Esophagus muscularis mucosa (tissue), 4 donors: ENCODE measurements at regions not wholly inside any gene's neighbourhood (a gene's known extent, or its start where the extent isn't known, plus 50 kb on each side); places are given as distances from the start of the nearest gene placed in this dataset.

Experiments used
- DNase-seq: peaks from one replicate; pipeline ENCODE4 v3.0.0-alpha.2; 2017; ENCODE audit errors: extremely low spot score
- H3K27ac ChIP-seq, 4 donors: fragments of 200-600 bp; sonication (generic); replicated peaks in 1 of 4; 1 replicate in 3 of 4; 2 replicates in 1 of 4; pipeline ENCODE4 v1.5.1; 2016 to 2019; ENCODE audit warnings: mild to moderate bottlenecking in 1 of 4
- H3K27me3 ChIP-seq, 4 donors: fragments of 200-600 bp; sonication (generic); one replicate each; pipeline versions ENCODE4 v1.5.1 to v1.6.0; 2016 to 2019
- H3K36me3 ChIP-seq, 4 donors: fragments of 200-600 bp; sonication (generic); one replicate each; pipeline ENCODE4 v1.5.1; 2016 to 2019
- H3K4me1 ChIP-seq, 4 donors: fragments of 200-600 bp; sonication (generic); one replicate each; pipeline ENCODE4 v1.5.1; 2016 to 2019
- H3K4me3 ChIP-seq, 4 donors: fragments of 200-600 bp; sonication (generic); 1 replicate in 2 of 4; 2 replicates in 2 of 4; pipeline ENCODE4 v1.5.1; 2016 to 2019; ENCODE audit warnings: mild to moderate bottlenecking in 4 of 4, moderate library complexity in 1 of 4
- H3K9me3 ChIP-seq, 4 donors: fragments of 200-600 bp; sonication (generic); 1 replicate in 3 of 4; 2 replicates in 1 of 4; pipeline ENCODE4 v1.5.1; 2016 to 2019
- CTCF ChIP-seq, 3 experiments: fragments of 200-600 bp in 2 of 3; fragments of 450-650 bp in 1 of 3; sonication (generic) in 2 of 3; IDR thresholded peaks; one replicate each; pipeline ENCODE4 v1.5.1; 2017 to 2019; ENCODE audit warnings: antibody characterized with exemption in 3 of 3, mild to moderate bottlenecking in 2 of 3, moderate library complexity in 1 of 3
- EP300 ChIP-seq: sonication (generic); formaldehyde crosslinking; IDR thresholded peaks from one replicate; pipeline ENCODE4 v1.6.1; 2017; ENCODE audit warnings: antibody characterized with exemption
- POLR2A ChIP-seq: fragments of 450-650 bp; IDR thresholded peaks from one replicate; pipeline ENCODE4 v1.6.1; 2017; ENCODE audit warnings: antibody characterized with exemption, moderate library complexity, mild to moderate bottlenecking, low read depth
- POLR2AphosphoS5 ChIP-seq, 2 donors: sonication (generic); formaldehyde crosslinking; IDR thresholded peaks; one replicate each; pipeline ENCODE4 v1.6.1; 2017; ENCODE audit warnings: antibody characterized with exemption in 2 of 2
- WGBS: methylation state at CpG from one replicate; pipeline ENCODE4 v1.1.5; 2018; 5-methylcytosine and 5-hydroxymethylcytosine counted together
- intact Hi-C: fragments of 100-400 bp; cut with DNase I; formaldehyde crosslinking; loops from one replicate; pipeline ENCODE4 v1.15.1; 2023

- Histone ChIP-seq H3K9me3 (peaks cover 0 to 11% (median 0%) of the 10 kb centered on the region in 4 donors), H3K4me3 (no peak overlapping the region), H3K36me3 (no peaks in the 10 kb centered on the region), H3K4me1 (no peaks in the 10 kb centered on the region), H3K27me3 (no peaks in the 10 kb centered on the region), H3K27ac (no peak overlapping the region)
- intact Hi-C loops, result no loop called here
- DNase-seq, result no peak
- 88% methylated on average over 2 of the region's 2 CpGs for WGBS
- TF ChIP-seq CTCF (IDR thresholded peaks at IDR 0.05), result no peak
- TF ChIP-seq POLR2AphosphoS5 (IDR thresholded peaks at IDR 0.05), result no peak
- no peak for TF ChIP-seq EP300
- no peak for TF ChIP-seq POLR2A
Measured at GRCh38 chr2:102943251-102943650, 181.4 kb downstream of the TMEM182 start.

- no peaks in the 10 kb centered on the region for H3K9me3 ChIP-seq
- H3K4me1 ChIP-seq, result no peaks in the 10 kb centered on the region
- H3K27ac ChIP-seq, result no peak overlapping the region
- H3K4me3 ChIP-seq, result no peak overlapping the region
- intact Hi-C loops, result no loop called here
- DNase-seq, result no peak
- WGBS, result 56% methylated on average over 3 of the region's 3 CpGs
- TF ChIP-seq POLR2AphosphoS5 (IDR thresholded peaks at IDR 0.05) (no peak), EP300 (no peak), CTCF (IDR thresholded peaks at IDR 0.05) (no peak), POLR2A (no peak)
- H3K36me3 ChIP-seq, result no peaks in the 10 kb centered on the region
- H3K27me3 ChIP-seq, result no peaks in the 10 kb centered on the region
Measured at GRCh38 chr2:102950371-102950946, 188.6 kb downstream of the TMEM182 start.

GRCh38 chr2:102951249-102951648 lies 189.4 kb downstream of the TMEM182 start:
- TF ChIP-seq CTCF (IDR thresholded peaks at IDR 0.05), result no peak
- Histone ChIP-seq H3K27ac (no peak overlapping the region), H3K4me3 (no peak overlapping the region), H3K36me3 (no peaks in the 10 kb centered on the region), H3K9me3 (no peaks in the 10 kb centered on the region), H3K4me1 (no peaks in the 10 kb centered on the region), H3K27me3 (no peaks in the 10 kb centered on the region)
- DNase-seq, result no peak
- intact Hi-C loops, result no loop called here
- WGBS, result 74% methylated on average over 3 of the region's 3 CpGs

- intact Hi-C loops, result no loop called here
- TF ChIP-seq CTCF (IDR thresholded peaks at IDR 0.05), result no peak
- no peak for TF ChIP-seq POLR2A
- TF ChIP-seq POLR2AphosphoS5 (IDR thresholded peaks at IDR 0.05), result no peak
- TF ChIP-seq EP300, result no peak
- no peak for DNase-seq
- Histone ChIP-seq H3K4me1 (no peaks in the 10 kb centered on the region), H3K27me3 (no peaks in the 10 kb centered on the region), H3K9me3 (no peaks in the 10 kb centered on the region), H3K27ac (no peak overlapping the region), H3K4me3 (no peak overlapping the region), H3K36me3 (no peaks in the 10 kb centered on the region)
- 91% methylated on average over 4 of the region's 4 CpGs for WGBS
Measured at GRCh38 chr2:102967451-102967850, 205.6 kb downstream of the TMEM182 start.

- no peak overlapping the region for H3K27ac ChIP-seq
- 73% methylated on average over 6 of the region's 6 CpGs for WGBS
- intact Hi-C loops, result no loop called here
- no peak overlapping the region for H3K4me3 ChIP-seq
- DNase-seq, result no peak
- no peaks in the 10 kb centered on the region for H3K27me3 ChIP-seq
- H3K9me3 ChIP-seq, result no peaks in the 10 kb centered on the region
- no peaks in the 10 kb centered on the region for H3K4me1 ChIP-seq
- H3K36me3 ChIP-seq, result no peaks in the 10 kb centered on the region
- TF ChIP-seq CTCF (IDR thresholded peaks at IDR 0.05) (no peak), POLR2A (no peak), POLR2AphosphoS5 (IDR thresholded peaks at IDR 0.05) (no peak), EP300 (no peak)
Measured at GRCh38 chr2:102968375-102968774, 206.5 kb downstream of the TMEM182 start.
